Uterus (tissue), 2 donors: ENCODE measurements at regions not wholly inside any gene's neighbourhood (a gene's known extent, or its start where the extent isn't known, plus 50 kb on each side); places are given as distances from the start of the nearest gene placed in this dataset.

Experiments used
- CTCF ChIP-seq, 4 experiments: fragments of 200-600 bp in 2 of 4; fragments of 450-650 bp in 2 of 4; sonication (generic) in 2 of 4; IDR thresholded peaks; one replicate each; pipeline ENCODE4 v1.5.1; 2016 to 2019; ENCODE audit warnings: antibody characterized with exemption in 4 of 4, mild to moderate bottlenecking in 2 of 4, moderate library complexity in 1 of 4
- POLR2A ChIP-seq, 2 donors: fragments of 450-650 bp; IDR thresholded peaks; one replicate each; pipeline ENCODE4 v1.6.1; 2016; ENCODE audit warnings: antibody characterized with exemption in 2 of 2, mild to moderate bottlenecking in 1 of 2, moderate library complexity in 1 of 2

GRCh38 chr6:91718198-91718597, 1131.3 kb upstream of the MAP3K7 start:
- no peak for TF ChIP-seq POLR2A (IDR thresholded peaks at IDR 0.05)
- no peak for TF ChIP-seq CTCF (IDR thresholded peaks at IDR 0.05)
